Skeletal muscle satellite cell (primary cell): ENCODE measurements at regions not wholly inside any gene's neighbourhood (a gene's known extent, or its start where the extent isn't known, plus 50 kb on each side); places are given as distances from the start of the nearest gene placed in this dataset.
"Not testable (repeated sequence)": the region's sequence is repeated elsewhere in the genome, so short reads cannot be mapped to it uniquely, and the experiment has no call there.

Experiments
- H3K27me3 ChIP-seq: 2 replicates; pipeline ENCODE4 v1.7.0; 2013; ENCODE audit warnings: low read length; ENCODE audit not compliant: control insufficient read depth, insufficient read depth
- H3K36me3 ChIP-seq: 2 replicates; pipeline ENCODE4 v1.7.0; 2013; ENCODE audit warnings: mild to moderate bottlenecking, control low read depth, low read length; ENCODE audit not compliant: insufficient read depth
- H3K4me1 ChIP-seq: 2 replicates; pipeline ENCODE4 v1.7.0; 2013; ENCODE audit warnings: low read length; ENCODE audit not compliant: control insufficient read depth, insufficient read depth
- H3K4me2 ChIP-seq: 2 replicates; pipeline ENCODE4 v1.7.0; 2013; ENCODE audit warnings: mild to moderate bottlenecking, low read length
- H3K4me3 ChIP-seq: 2 replicates; pipeline ENCODE4 v1.7.0; 2013; ENCODE audit warnings: low read length
- H3K9ac ChIP-seq: 2 replicates; pipeline ENCODE4 v1.7.0; 2013; ENCODE audit warnings: mild to moderate bottlenecking, low read depth, low read length, moderate library complexity
- H3K9me3 ChIP-seq: replicated peaks from 2 replicates; pipeline ENCODE4 v1.7.0; 2013; ENCODE audit warnings: mild to moderate bottlenecking, control low read depth, low read length

GRCh38 chr2:155880382-155880781, 452.1 kb downstream of the NR4A2 start:
- not testable (repeated sequence) for H3K4me1 ChIP-seq, H3K4me3 ChIP-seq, H3K4me2 ChIP-seq, H3K9me3 ChIP-seq, H3K36me3 ChIP-seq, H3K27me3 ChIP-seq, H3K9ac ChIP-seq

- H3K4me3 ChIP-seq, H3K9me3 ChIP-seq, H3K27me3 ChIP-seq, H3K9ac ChIP-seq, H3K4me1 ChIP-seq, H3K4me2 ChIP-seq, H3K36me3 ChIP-seq: not testable (repeated sequence)
Observed at GRCh38 chr2:155879900-155880299, 452.6 kb downstream of the NR4A2 start.

DNA sequence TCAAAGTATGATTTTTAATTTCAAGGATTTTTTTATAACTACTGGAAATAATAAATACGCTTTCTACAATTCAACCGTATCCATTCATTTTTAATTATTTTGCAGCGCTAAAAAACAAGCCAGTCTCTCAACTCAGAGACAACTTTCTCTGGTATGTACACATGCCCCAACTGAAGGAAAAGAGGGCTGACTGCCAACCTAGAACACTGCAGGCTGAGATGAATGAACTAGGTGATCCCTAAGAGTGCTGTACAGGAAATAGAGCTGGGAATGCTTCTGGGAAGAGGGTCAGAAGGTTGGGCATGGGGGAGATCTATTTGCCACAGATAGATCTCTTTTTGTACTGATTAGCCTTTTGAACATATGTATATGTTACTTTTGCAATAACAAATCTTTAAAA, 460.1 kb downstream of the NR4A2 start:
- H3K9ac ChIP-seq: no peak overlapping the region
- H3K36me3 ChIP-seq: no peaks in the 10 kb centered on the region
- H3K27me3 ChIP-seq: no peaks in the 10 kb centered on the region
- H3K4me2 ChIP-seq: no peak overlapping the region
- peaks cover 3% of the 10 kb centered on the region for H3K9me3 ChIP-seq
- H3K4me1 ChIP-seq: no peaks in the 10 kb centered on the region
- H3K4me3 ChIP-seq: no peak overlapping the region

GRCh38 chr2:155871940-155872339, 460.6 kb downstream of the NR4A2 start:
- H3K4me3 ChIP-seq: no peak overlapping the region

DNA sequence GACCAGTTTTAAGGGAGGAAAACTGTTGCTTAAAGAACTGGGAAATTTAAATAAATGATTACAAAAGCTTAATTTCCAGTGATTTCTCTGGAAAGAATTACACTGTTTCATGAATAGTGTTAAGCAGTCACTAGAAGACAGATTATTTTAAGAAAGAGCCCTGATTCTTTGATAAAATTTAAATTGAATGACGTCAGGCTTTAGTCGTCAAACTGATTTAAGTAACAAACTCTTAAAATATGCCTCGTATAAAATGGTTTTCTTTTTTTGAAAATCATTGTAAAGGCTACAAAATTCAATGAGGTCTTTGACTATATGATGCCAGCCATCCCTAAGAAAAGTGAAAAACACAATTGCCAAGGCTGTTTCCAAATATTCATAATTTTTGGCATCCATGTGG, 465.0 kb downstream of the NR4A2 start:
- no peaks in the 10 kb centered on the region for H3K9me3 ChIP-seq

More at GRCh38 chr2:155871940-155872339, 460.6 kb downstream of the NR4A2 start:
- Histone ChIP-seq H3K4me2 (no peak overlapping the region), H3K4me1 (no peaks in the 10 kb centered on the region), H3K9ac (no peak overlapping the region), H3K36me3 (no peaks in the 10 kb centered on the region), H3K9me3 (peaks cover 3% of the 10 kb centered on the region), H3K27me3 (no peaks in the 10 kb centered on the region)

GRCh38 chr2:155866477-155866876, 466.0 kb downstream of the NR4A2 start:
- Histone ChIP-seq H3K36me3 (no peaks in the 10 kb centered on the region), H3K4me2 (no peak overlapping the region), H3K27me3 (no peaks in the 10 kb centered on the region), H3K4me3 (no peak overlapping the region), H3K9ac (no peak overlapping the region), H3K9me3 (no peaks in the 10 kb centered on the region), H3K4me1 (no peaks in the 10 kb centered on the region)

More for the DNA sequence above, 465.0 kb downstream of the NR4A2 start:
- Histone ChIP-seq H3K27me3 (no peaks in the 10 kb centered on the region), H3K4me3 (no peak overlapping the region), H3K9ac (no peak overlapping the region), H3K36me3 (no peaks in the 10 kb centered on the region), H3K4me1 (no peaks in the 10 kb centered on the region), H3K4me2 (no peak overlapping the region)

DNA sequence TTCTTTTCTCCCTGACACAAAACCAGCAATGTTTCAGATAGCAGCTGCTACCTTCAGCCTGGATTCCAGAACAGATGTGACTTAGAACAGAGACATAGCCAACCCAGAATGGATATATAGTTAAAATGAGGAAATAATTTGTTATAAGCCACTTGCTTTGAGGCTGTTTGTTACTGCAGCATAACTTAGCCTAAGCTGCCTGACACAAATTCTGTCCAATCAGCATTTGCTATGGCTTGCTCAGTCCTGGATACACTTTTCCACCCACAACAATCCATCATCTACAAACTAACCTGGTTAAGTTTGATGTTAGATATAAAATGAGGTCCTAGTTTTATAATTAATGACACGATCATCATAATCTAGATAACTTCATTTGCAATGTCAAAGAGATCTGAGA, 480.4 kb downstream of the NR4A2 start:
- Histone ChIP-seq H3K4me2 (no peak overlapping the region), H3K9ac (no peak overlapping the region), H3K27me3 (no peaks in the 10 kb centered on the region), H3K36me3 (no peaks in the 10 kb centered on the region), H3K4me3 (no peak overlapping the region), H3K9me3 (no peaks in the 10 kb centered on the region), H3K4me1 (no peaks in the 10 kb centered on the region)

- Histone ChIP-seq H3K4me3 (no peak overlapping the region), H3K27me3 (no peaks in the 10 kb centered on the region), H3K9me3 (no peaks in the 10 kb centered on the region), H3K4me2 (no peak overlapping the region), H3K4me1 (no peaks in the 10 kb centered on the region), H3K9ac (no peak overlapping the region), H3K36me3 (no peaks in the 10 kb centered on the region)
Observed at GRCh38 chr2:155846259-155846658, 486.3 kb downstream of the NR4A2 start.

- Histone ChIP-seq H3K4me2 (no peak overlapping the region), H3K4me3 (no peak overlapping the region), H3K9ac (no peak overlapping the region), H3K36me3 (no peaks in the 10 kb centered on the region), H3K27me3 (no peaks in the 10 kb centered on the region), H3K9me3 (no peaks in the 10 kb centered on the region), H3K4me1 (no peaks in the 10 kb centered on the region)
Observed at GRCh38 chr2:155844461-155844860, 488.1 kb downstream of the NR4A2 start.

GRCh38 chr2:155842103-155842502, 490.4 kb downstream of the NR4A2 start:
- H3K9me3 ChIP-seq: no peaks in the 10 kb centered on the region
- H3K27me3 ChIP-seq: no peaks in the 10 kb centered on the region
- no peak overlapping the region for H3K9ac ChIP-seq
- H3K4me2 ChIP-seq: no peak overlapping the region
- no peaks in the 10 kb centered on the region for H3K36me3 ChIP-seq
- no peaks in the 10 kb centered on the region for H3K4me1 ChIP-seq
- H3K4me3 ChIP-seq: no peak overlapping the region

GRCh38 chr2:155841442-155841841, 491.1 kb downstream of the NR4A2 start:
- no peaks in the 10 kb centered on the region for H3K4me1 ChIP-seq
- H3K36me3 ChIP-seq: no peaks in the 10 kb centered on the region
- no peaks in the 10 kb centered on the region for H3K9me3 ChIP-seq
- no peak overlapping the region for H3K4me2 ChIP-seq
- H3K27me3 ChIP-seq: no peaks in the 10 kb centered on the region
- H3K4me3 ChIP-seq: no peak overlapping the region
- no peak overlapping the region for H3K9ac ChIP-seq

- no peaks in the 10 kb centered on the region for H3K36me3 ChIP-seq
- H3K4me2 ChIP-seq: no peak overlapping the region
- H3K9ac ChIP-seq: no peak overlapping the region
- H3K4me1 ChIP-seq: no peaks in the 10 kb centered on the region
- H3K9me3 ChIP-seq: no peaks in the 10 kb centered on the region
- no peaks in the 10 kb centered on the region for H3K27me3 ChIP-seq
- H3K4me3 ChIP-seq: no peak overlapping the region
Observed at GRCh38 chr2:155840661-155841060, 491.9 kb downstream of the NR4A2 start.
